Cardiac fibroblast (primary cell): ENCODE measurements at regions not wholly inside any gene's neighbourhood (a gene's known extent, or its start where the extent isn't known, plus 50 kb on each side); places are given as distances from the start of the nearest gene placed in this dataset.

Experiments used
- DNase-seq, 2 donors: peaks; one replicate each; pipeline versions ENCODE4 v3.0.0 to v3.0.0-alpha.2; 2010; ENCODE audit warnings: low read depth in 2 of 2
- H3K4me3 ChIP-seq, 2 donors: replicated peaks in 1 of 2; 1 replicate in 1 of 2; 2 replicates in 1 of 2; pipeline ENCODE4 v1.5.1; 2011; ENCODE audit warnings: low read depth in 2 of 2, low read length in 2 of 2, mild to moderate bottlenecking in 2 of 2, moderate library complexity in 1 of 2
- CTCF ChIP-seq: IDR thresholded peaks from one replicate; pipeline ENCODE4 v1.5.1; 2011; ENCODE audit warnings: low read depth, mild to moderate bottlenecking, low read length, inconsistent platforms

- DNase-seq = peak; percentile 67 to 87
Observed at GRCh38 chr12:75585330-75585729, 73.9 kb upstream of the KRR1 start.

GRCh38 chr12:75583355-75583754 is 71.9 kb upstream of the KRR1 start:
- H3K4me3 ChIP-seq = no peak overlapping the region
- TF ChIP-seq CTCF = no peak
- DNase-seq = no peak

More at GRCh38 chr12:75585330-75585729, 73.9 kb upstream of the KRR1 start:
- no peak overlapping the region for H3K4me3 ChIP-seq
- no peak for TF ChIP-seq CTCF

GRCh38 chr12:75581515-75581914 is 70.1 kb upstream of the KRR1 start:
- no peak for TF ChIP-seq CTCF
- H3K4me3 ChIP-seq = no peak overlapping the region
- DNase-seq = no peak

- DNase-seq = no peak
- H3K4me3 ChIP-seq = no peak overlapping the region
- no peak for TF ChIP-seq CTCF
Observed at GRCh38 chr12:75579552-75579951, 68.1 kb upstream of the KRR1 start.

GRCh38 chr12:75578546-75578945 is 67.1 kb upstream of the KRR1 start:
- TF ChIP-seq CTCF = no peak
- no peak overlapping the region for H3K4me3 ChIP-seq
- no peak for DNase-seq

- H3K4me3 ChIP-seq = no peak overlapping the region
- TF ChIP-seq CTCF = no peak
- no peak for DNase-seq
Observed at GRCh38 chr12:75577812-75578211, 66.4 kb upstream of the KRR1 start.

- no peak overlapping the region for H3K4me3 ChIP-seq
- no peak for TF ChIP-seq CTCF
- no peak for DNase-seq
Observed at GRCh38 chr12:75571656-75572205, 60.3 kb upstream of the KRR1 start.
